Keratinocyte (primary cell): ENCODE measurements at regions not wholly inside any gene's neighbourhood (a gene's known extent, or its start where the extent isn't known, plus 50 kb on each side); places are given as distances from the start of the nearest gene placed in this dataset.

Experiments
- DNase-seq: peaks from one replicate; pipeline ENCODE4 v3.0.0-alpha.2; 2011; ENCODE audit warnings: low read depth, missing footprints, low spot score
- FAIRE-seq: peaks from 2 replicates; lab custom pipeline; 2011; peaks lifted over from hg19 to GRCh38; lab: Jason Lieb, UNC
- H2AFZ ChIP-seq: 2 replicates; pipeline ENCODE4 v1.6.0; 2012; ENCODE audit warnings: low read length, control low read depth, inconsistent platforms; ENCODE audit not compliant: control insufficient read depth
- H3K27ac ChIP-seq: 2 replicates; pipeline ENCODE4 v1.5.1; 2011; ENCODE audit warnings: low read length; ENCODE audit not compliant: control insufficient read depth, insufficient read depth
- H3K27me3 ChIP-seq: 3 replicates; pipeline ENCODE4 v1.6.0; 2011; ENCODE audit warnings: low read length; ENCODE audit not compliant: control insufficient read depth, insufficient read depth; ENCODE audit errors: extremely low read depth
- H3K36me3 ChIP-seq, 2 experiments: 2 replicates in 1 of 2; 3 replicates in 1 of 2; pipeline ENCODE4 v1.5.1; 2011; ENCODE audit warnings: low read length in 2 of 2, mild to moderate bottlenecking in 1 of 2; ENCODE audit not compliant: control insufficient read depth in 2 of 2, insufficient read depth in 2 of 2; ENCODE audit errors: extremely low read depth in 1 of 2
- H3K4me1 ChIP-seq: 3 replicates; pipeline ENCODE4 v1.5.1; 2011; ENCODE audit warnings: low read length; ENCODE audit not compliant: control insufficient read depth, insufficient read depth; ENCODE audit errors: extremely low read depth
- H3K4me2 ChIP-seq: 3 replicates; pipeline ENCODE4 v1.6.0; 2011; ENCODE audit warnings: low read depth, low read length; ENCODE audit not compliant: control insufficient read depth, insufficient read depth; ENCODE audit errors: extremely low read depth
- H3K4me3 ChIP-seq, 3 experiments: fragments of 200-600 bp in 1 of 3; sonication (generic) in 1 of 3; 2 replicates in 2 of 3; 3 replicates in 1 of 3; pipeline ENCODE4 v1.5.1; 2011 to 2016; ENCODE audit warnings: low read length in 3 of 3, mild to moderate bottlenecking in 3 of 3, control low read depth in 2 of 3, inconsistent platforms in 1 of 3, low read depth in 1 of 3, mixed read lengths in 1 of 3, mixed run types in 1 of 3, moderate library complexity in 1 of 3; ENCODE audit not compliant: control insufficient read depth in 2 of 3, insufficient read depth in 2 of 3; ENCODE audit errors: extremely low read depth in 1 of 3
- H3K79me2 ChIP-seq: 2 replicates; pipeline ENCODE4 v1.6.0; 2012; ENCODE audit warnings: low read length; ENCODE audit not compliant: control insufficient read depth, insufficient read depth
- H3K9ac ChIP-seq: 3 replicates; pipeline ENCODE4 v1.6.0; 2011; ENCODE audit warnings: low read length; ENCODE audit not compliant: control insufficient read depth, insufficient read depth; ENCODE audit errors: extremely low read depth
- H3K9me1 ChIP-seq: 3 replicates; pipeline ENCODE4 v1.6.0; 2011; ENCODE audit warnings: low read length; ENCODE audit not compliant: control insufficient read depth, insufficient read depth; ENCODE audit errors: extremely low read depth
- H3K9me3 ChIP-seq: 2 replicates; pipeline ENCODE4 v1.5.1; 2012; ENCODE audit warnings: low read depth, low read length; ENCODE audit not compliant: control insufficient read depth
- H4K20me1 ChIP-seq: 3 replicates; pipeline ENCODE4 v1.6.0; 2011; ENCODE audit warnings: low read length; ENCODE audit not compliant: control insufficient read depth, insufficient read depth; ENCODE audit errors: extremely low read depth
- EZH2 ChIP-seq: IDR thresholded peaks from one replicate; pipeline ENCODE4 v1.6.1; 2012; ENCODE audit warnings: inconsistent platforms, mild to moderate bottlenecking, low read length, moderate library complexity
- dilution Hi-C: fragments of 300-500 bp; cut with MboI; formaldehyde crosslinking; loops from one replicate; pipeline ENCODE4 v1.7.0; 2020; ENCODE audit warnings: low sequenced_read_pairs; ENCODE audit not compliant: extremely low pct_ligation_motif_present
- TF ChIP-seq, protein P1 (sequence below), 3 experiments: IDR thresholded peaks in 1 of 3; conservative IDR thresholded peaks in 1 of 3; optimal IDR thresholded peaks in 1 of 3; 2 replicates in 2 of 3; 3 replicates in 1 of 3; pipeline versions ENCODE3 to v1.5.1; 2011; ENCODE audit warnings: low read length in 3 of 3, mild to moderate bottlenecking in 3 of 3, moderate library complexity in 2 of 3, control low read depth in 1 of 3, inconsistent platforms in 1 of 3; ENCODE audit not compliant: insufficient read depth in 2 of 3; ENCODE audit errors: extremely low read depth in 1 of 3

DNA sequence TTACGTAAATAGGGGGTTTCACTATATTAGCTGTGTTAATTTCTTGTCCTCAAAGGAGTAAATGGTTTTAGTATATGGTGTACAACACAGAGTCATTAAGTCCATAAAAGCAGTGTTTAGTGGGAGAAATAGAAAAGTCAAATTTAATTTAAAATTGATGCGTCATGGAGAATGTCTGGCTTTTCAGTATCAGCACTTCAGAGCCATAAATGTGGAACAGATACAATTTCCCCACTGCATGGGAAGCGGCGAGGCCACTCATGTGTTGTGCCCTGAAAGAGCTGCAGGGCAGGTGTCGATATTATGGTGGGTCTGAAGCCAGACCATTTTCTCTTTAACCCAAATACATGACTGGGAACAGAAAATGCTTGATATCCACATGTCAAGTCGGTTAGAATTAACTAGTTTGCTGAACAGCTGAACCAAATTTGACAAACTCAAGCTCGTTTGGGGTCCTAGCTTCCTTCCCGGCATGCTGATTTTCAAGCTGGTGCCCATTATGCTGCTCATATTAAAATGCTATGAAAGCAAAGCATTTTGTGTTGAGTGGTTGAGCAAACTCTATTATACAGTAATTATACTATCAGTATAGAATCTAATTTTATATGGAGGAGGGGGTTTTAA is 364.6 kb upstream of the TBL1XR1 start:
- H3K4me2 ChIP-seq: no peak overlapping the region
- TF ChIP-seq, protein P1, sequence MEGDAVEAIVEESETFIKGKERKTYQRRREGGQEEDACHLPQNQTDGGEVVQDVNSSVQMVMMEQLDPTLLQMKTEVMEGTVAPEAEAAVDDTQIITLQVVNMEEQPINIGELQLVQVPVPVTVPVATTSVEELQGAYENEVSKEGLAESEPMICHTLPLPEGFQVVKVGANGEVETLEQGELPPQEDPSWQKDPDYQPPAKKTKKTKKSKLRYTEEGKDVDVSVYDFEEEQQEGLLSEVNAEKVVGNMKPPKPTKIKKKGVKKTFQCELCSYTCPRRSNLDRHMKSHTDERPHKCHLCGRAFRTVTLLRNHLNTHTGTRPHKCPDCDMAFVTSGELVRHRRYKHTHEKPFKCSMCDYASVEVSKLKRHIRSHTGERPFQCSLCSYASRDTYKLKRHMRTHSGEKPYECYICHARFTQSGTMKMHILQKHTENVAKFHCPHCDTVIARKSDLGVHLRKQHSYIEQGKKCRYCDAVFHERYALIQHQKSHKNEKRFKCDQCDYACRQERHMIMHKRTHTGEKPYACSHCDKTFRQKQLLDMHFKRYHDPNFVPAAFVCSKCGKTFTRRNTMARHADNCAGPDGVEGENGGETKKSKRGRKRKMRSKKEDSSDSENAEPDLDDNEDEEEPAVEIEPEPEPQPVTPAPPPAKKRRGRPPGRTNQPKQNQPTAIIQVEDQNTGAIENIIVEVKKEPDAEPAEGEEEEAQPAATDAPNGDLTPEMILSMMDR (optimal IDR thresholded peaks at IDR 0.05 in 1 of 3, IDR thresholded peaks at IDR 0.05 in 1 of 3, conservative IDR thresholded peaks at IDR 0.05 in 1 of 3; ENCODE audit: extremely low read depth in 1 of 3, insufficient read depth in 2 of 3, low read length in 3 of 3): no peak
- TF ChIP-seq EZH2: no peak
- H3K9ac ChIP-seq: no peak overlapping the region
- H3K27me3 ChIP-seq: no peaks in the 10 kb centered on the region
- no peaks in the 10 kb centered on the region for H3K36me3 ChIP-seq
- H4K20me1 ChIP-seq: no peaks in the 10 kb centered on the region
- DNase-seq (no peak), FAIRE-seq (no peak)
- H3K4me1 ChIP-seq: no peaks in the 10 kb centered on the region
- dilution Hi-C loops: no loop called here
- H3K9me1 ChIP-seq: no peaks in the 10 kb centered on the region
- H3K79me2 ChIP-seq: no peaks in the 10 kb centered on the region
- H2AFZ ChIP-seq: no peak overlapping the region
- H3K9me3 ChIP-seq: no peaks in the 10 kb centered on the region
- no peak overlapping the region for H3K4me3 ChIP-seq
- H3K27ac ChIP-seq: no peak overlapping the region

DNA sequence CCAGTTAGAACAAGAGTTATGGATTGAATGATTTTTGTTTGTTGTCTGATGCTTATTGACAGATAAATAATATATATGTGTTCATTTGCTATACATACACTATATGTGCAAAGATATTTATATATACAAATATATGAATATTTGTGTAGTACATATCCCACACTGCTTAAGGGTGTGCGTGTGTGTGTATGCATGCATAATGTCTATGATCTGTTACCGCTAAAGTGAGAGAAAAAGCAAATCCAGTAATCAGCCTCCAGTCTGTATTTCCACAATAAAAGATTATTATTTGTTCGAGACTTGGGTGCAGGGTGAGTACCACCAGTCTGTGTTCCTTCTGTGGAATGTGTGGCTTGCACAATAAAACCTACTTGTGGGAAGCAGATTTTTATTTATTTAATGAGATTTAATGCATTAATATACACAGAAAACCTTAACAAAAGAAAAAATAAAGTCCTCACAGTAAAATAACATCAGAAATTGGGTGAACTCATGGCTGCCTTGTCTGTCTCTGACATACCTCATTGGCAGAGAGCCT is 366.0 kb upstream of the TBL1XR1 start:
- H2AFZ ChIP-seq: no peak overlapping the region
- DNase-seq: no peak
- dilution Hi-C loops: no loop called here
- H3K79me2 ChIP-seq: no peaks in the 10 kb centered on the region
- H3K9me1 ChIP-seq: no peaks in the 10 kb centered on the region
- H3K9ac ChIP-seq: no peak overlapping the region
- FAIRE-seq: no peak
- no peak for TF ChIP-seq EZH2
- TF ChIP-seq, protein P1 (optimal IDR thresholded peaks at IDR 0.05 in 1 of 3, IDR thresholded peaks at IDR 0.05 in 1 of 3, conservative IDR thresholded peaks at IDR 0.05 in 1 of 3; ENCODE audit: extremely low read depth in 1 of 3, insufficient read depth in 2 of 3, low read length in 3 of 3): no peak
- H3K4me1 ChIP-seq: no peaks in the 10 kb centered on the region
- no peaks in the 10 kb centered on the region for H4K20me1 ChIP-seq
- H3K4me3 ChIP-seq: no peak overlapping the region
- no peak overlapping the region for H3K4me2 ChIP-seq
- no peaks in the 10 kb centered on the region for H3K27me3 ChIP-seq
- H3K9me3 ChIP-seq: no peaks in the 10 kb centered on the region
- no peaks in the 10 kb centered on the region for H3K36me3 ChIP-seq
- H3K27ac ChIP-seq: no peak overlapping the region
